ENCODE measurements at regions not wholly inside any gene's neighbourhood (a gene's known extent, or its start where the extent isn't known, plus 50 kb on each side); places are given as distances from the start of the nearest gene placed in this dataset.

DNA sequence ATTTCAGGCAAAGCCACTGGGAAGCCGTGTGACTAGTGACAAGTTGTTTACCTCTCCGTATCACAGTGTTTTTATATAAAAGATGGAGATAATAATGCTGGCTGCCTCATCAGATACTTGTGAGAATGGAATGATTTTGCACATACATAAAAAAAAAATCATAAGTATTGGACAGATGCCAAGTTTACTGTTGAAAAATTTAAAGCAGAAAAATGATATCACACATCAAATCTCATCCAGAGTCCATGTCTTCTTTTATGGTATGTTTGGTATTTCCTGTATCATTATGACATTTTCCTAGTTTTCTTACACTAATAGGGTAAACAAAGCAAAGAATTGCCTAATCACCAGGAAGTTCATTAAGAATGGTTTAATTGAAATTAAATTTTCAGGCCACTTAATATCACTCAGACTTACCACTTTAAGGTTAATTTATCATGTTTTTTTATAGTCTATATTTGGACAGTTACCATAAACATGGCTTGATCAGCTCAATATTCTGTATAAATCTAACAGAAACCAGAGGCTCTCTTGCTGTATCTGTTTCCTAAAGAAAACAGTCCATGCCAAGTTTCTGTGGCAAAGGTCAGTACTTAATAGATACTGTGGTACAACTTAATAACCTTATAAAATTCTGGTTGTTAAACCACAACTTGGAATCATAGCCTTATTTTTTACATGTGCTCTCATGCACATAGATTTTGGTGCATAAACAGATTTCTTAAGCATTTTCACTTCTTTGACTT is 656.5 kb upstream of the RIOK2 start:
- intact Hi-C loops (cut with micrococcal nuclease): no loop called here
- Histone ChIP-seq H3K36me3 (replicated peaks in 1 of 2; ENCODE audit: control insufficient read depth in 1 of 2, insufficient read depth in 2 of 2, low read length in 2 of 2) (no peaks in the 10 kb centered on the region), H3K27ac (ENCODE audit: low read depth in 1 of 2, low read length in 2 of 2) (no peak overlapping the region), H3K4me3 (replicated peaks in 1 of 3; ENCODE audit: low read depth in 2 of 3, low read length in 3 of 3) (no peak overlapping the region), H3K79me2 (ENCODE audit: insufficient read depth, low read length) (no peaks in the 10 kb centered on the region), H3K4me2 (replicated peaks; ENCODE audit: extremely low read depth, low read length, poor library complexity, severe bottlenecking) (no peak overlapping the region), H3K9ac (ENCODE audit: insufficient read depth, low read length, poor library complexity, severe bottlenecking) (no peak overlapping the region), H2AFZ (ENCODE audit: insufficient read depth, low read depth, low read length, poor library complexity, severe bottlenecking) (no peak overlapping the region), H3K27me3 (ENCODE audit: control insufficient read depth in 2 of 2, insufficient read depth in 2 of 2, low read length in 2 of 2) (no peaks in the 10 kb centered on the region), H4K20me1 (ENCODE audit: insufficient read depth, low read length) (no peaks in the 10 kb centered on the region), H3K9me3 (replicated peaks in 1 of 2; ENCODE audit: control insufficient read depth in 1 of 2, insufficient read depth in 1 of 2, low read length in 2 of 2) (no peaks in the 10 kb centered on the region), H3K4me1 (ENCODE audit: control insufficient read depth in 1 of 2, insufficient read depth in 2 of 2, low read length in 2 of 2) (no peaks in the 10 kb centered on the region)
- WGBS (ENCODE audit: insufficient coverage): no CpG with 5 or more reads among the region's 2 CpGs
- H3K9me3 Mint-ChIP-seq: peaks cover 0 to 3% (median 0%) of the 10 kb centered on the region in 7 donors
- TF ChIP-seq, protein P1, sequence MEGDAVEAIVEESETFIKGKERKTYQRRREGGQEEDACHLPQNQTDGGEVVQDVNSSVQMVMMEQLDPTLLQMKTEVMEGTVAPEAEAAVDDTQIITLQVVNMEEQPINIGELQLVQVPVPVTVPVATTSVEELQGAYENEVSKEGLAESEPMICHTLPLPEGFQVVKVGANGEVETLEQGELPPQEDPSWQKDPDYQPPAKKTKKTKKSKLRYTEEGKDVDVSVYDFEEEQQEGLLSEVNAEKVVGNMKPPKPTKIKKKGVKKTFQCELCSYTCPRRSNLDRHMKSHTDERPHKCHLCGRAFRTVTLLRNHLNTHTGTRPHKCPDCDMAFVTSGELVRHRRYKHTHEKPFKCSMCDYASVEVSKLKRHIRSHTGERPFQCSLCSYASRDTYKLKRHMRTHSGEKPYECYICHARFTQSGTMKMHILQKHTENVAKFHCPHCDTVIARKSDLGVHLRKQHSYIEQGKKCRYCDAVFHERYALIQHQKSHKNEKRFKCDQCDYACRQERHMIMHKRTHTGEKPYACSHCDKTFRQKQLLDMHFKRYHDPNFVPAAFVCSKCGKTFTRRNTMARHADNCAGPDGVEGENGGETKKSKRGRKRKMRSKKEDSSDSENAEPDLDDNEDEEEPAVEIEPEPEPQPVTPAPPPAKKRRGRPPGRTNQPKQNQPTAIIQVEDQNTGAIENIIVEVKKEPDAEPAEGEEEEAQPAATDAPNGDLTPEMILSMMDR (IDR thresholded peaks at IDR 0.05): no peak
- no peaks in the 10 kb centered on the region for H3K4me1 Mint-ChIP-seq
- H3K4me3 Mint-ChIP-seq: no peak overlapping the region
- no peaks in the 10 kb centered on the region for H3K36me3 Mint-ChIP-seq
- DNase-seq: no peak
- H3K27me3 Mint-ChIP-seq (ENCODE audit: low read depth in 3 of 3): no peaks in the 10 kb centered on the region
- no peak overlapping the region for H3K27ac Mint-ChIP-seq

DNA sequence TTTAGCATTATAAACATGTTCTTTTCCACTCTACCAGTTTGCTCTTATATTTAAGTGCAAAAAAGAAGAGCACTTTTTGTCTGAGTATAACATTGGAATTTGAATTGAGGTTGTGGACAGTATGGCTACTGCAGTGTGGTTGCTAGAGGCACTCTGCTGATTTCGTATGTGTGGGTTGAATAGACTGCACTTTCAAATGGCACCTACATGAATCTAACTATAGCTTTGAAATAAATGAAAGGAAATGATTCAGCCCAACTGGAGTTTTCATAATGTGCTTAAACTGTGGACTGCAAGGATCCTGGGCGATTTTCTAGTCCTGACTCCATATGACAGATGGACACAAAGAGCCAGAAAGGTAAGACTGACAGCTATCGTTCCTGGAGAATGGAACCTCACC is 657.6 kb upstream of the RIOK2 start:
- Histone ChIP-seq H3K9ac (ENCODE audit: insufficient read depth, low read length, poor library complexity, severe bottlenecking) (no peak overlapping the region), H3K36me3 (replicated peaks in 1 of 2; ENCODE audit: control insufficient read depth in 1 of 2, insufficient read depth in 2 of 2, low read length in 2 of 2) (no peaks in the 10 kb centered on the region), H3K4me3 (replicated peaks in 1 of 3; ENCODE audit: low read depth in 2 of 3, low read length in 3 of 3) (no peak overlapping the region), H3K4me2 (replicated peaks; ENCODE audit: extremely low read depth, low read length, poor library complexity, severe bottlenecking) (no peak overlapping the region), H3K79me2 (ENCODE audit: insufficient read depth, low read length) (no peaks in the 10 kb centered on the region), H2AFZ (ENCODE audit: insufficient read depth, low read depth, low read length, poor library complexity, severe bottlenecking) (no peak overlapping the region), H4K20me1 (ENCODE audit: insufficient read depth, low read length) (no peaks in the 10 kb centered on the region), H3K27ac (ENCODE audit: low read depth in 1 of 2, low read length in 2 of 2) (no peak overlapping the region), H3K4me1 (ENCODE audit: control insufficient read depth in 1 of 2, insufficient read depth in 2 of 2, low read length in 2 of 2) (no peaks in the 10 kb centered on the region), H3K9me3 (replicated peaks in 1 of 2; ENCODE audit: control insufficient read depth in 1 of 2, insufficient read depth in 1 of 2, low read length in 2 of 2) (peaks cover 0 to 4% of the 10 kb centered on the region in 2 donors), H3K27me3 (ENCODE audit: control insufficient read depth in 2 of 2, insufficient read depth in 2 of 2, low read length in 2 of 2) (no peaks in the 10 kb centered on the region)
- Mint-ChIP-seq H3K36me3 (no peaks in the 10 kb centered on the region), H3K27me3 (ENCODE audit: low read depth in 3 of 3) (no peaks in the 10 kb centered on the region), H3K27ac (no peak overlapping the region), H3K4me1 (no peaks in the 10 kb centered on the region), H3K4me3 (no peak overlapping the region), H3K9me3 (peaks cover 0 to 5% (median 0%) of the 10 kb centered on the region in 7 donors)
- no peak for DNase-seq
- TF ChIP-seq, protein P1 (IDR thresholded peaks at IDR 0.05): no peak
- intact Hi-C loops (cut with micrococcal nuclease): no loop called here
- 67% methylated on average over 1 of the region's 3 CpGs for WGBS (ENCODE audit: insufficient coverage)
